ENCODE measurements at regions not wholly inside any gene's neighbourhood (a gene's known extent, or its start where the extent isn't known, plus 50 kb on each side); places are given as distances from the start of the nearest gene placed in this dataset.

- TF ChIP-seq CTCF (IDR thresholded peaks at IDR 0.05; ENCODE audit: insufficient read depth, low read depth, low read length) (no peak), EZH2 (IDR thresholded peaks at IDR 0.05; ENCODE audit: insufficient read depth, low read length) (no peak)
Measured at GRCh38 chr11:119529063-119529845, 106.3 kb upstream of the THY1 start.
